ENCODE measurements at regions not wholly inside any gene's neighbourhood (a gene's known extent, or its start where the extent isn't known, plus 50 kb on each side); places are given as distances from the start of the nearest gene placed in this dataset.

GRCh38 chr2:128646091-128646490 is 327.4 kb upstream of the HS6ST1 start:
- intact Hi-C loops (cut with DNase I; ENCODE audit: low total_unique reads): no loop called here
- 94% methylated on average over 9 to 11 of the region's 11 CpGs for WGBS, 2 donors
- H3K36me3 ChIP-seq (ENCODE audit: low read depth, missing control alignments): no peaks in the 10 kb centered on the region
- no peak for DNase-seq
- H3K27me3 ChIP-seq: no peaks in the 10 kb centered on the region
- H3K4me1 ChIP-seq: no peaks in the 10 kb centered on the region
- no peak overlapping the region for H3K27ac ChIP-seq
- H3K4me3 ChIP-seq: no peak overlapping the region
- TF ChIP-seq CTCF (IDR thresholded peaks at IDR 0.05) (no peak), POLR2A (IDR thresholded peaks at IDR 0.05) (no peak)
- H3K9me3 ChIP-seq: no peaks in the 10 kb centered on the region

DNA sequence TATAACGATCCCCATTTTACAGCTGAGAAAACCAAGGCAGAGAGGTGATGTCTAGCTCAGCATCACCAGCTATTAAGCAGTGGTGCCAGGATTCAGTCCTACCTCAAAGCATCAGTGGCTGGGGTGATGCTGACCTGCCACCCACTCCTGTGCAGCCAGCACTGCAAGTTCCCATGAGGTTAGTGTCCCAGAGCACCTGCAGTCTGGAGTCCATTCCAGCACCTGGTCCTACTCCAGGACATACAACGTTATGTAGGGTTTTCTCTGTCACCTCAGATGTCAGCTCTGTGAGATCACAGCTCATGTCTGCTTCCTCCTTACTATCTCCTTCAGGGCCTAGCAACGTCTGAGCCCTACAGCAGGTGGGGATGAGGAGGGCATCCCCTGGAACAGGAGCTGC is 328.0 kb upstream of the HS6ST1 start:
- no peak overlapping the region for H3K4me3 ChIP-seq
- intact Hi-C loops (cut with DNase I; ENCODE audit: low total_unique reads): no loop called here
- TF ChIP-seq CTCF (IDR thresholded peaks at IDR 0.05) (no peak), POLR2A (IDR thresholded peaks at IDR 0.05) (no peak)
- no peaks in the 10 kb centered on the region for H3K4me1 ChIP-seq
- no peak overlapping the region for H3K27ac ChIP-seq
- no peaks in the 10 kb centered on the region for H3K9me3 ChIP-seq
- 84 to 85% methylated on average over 3 of the region's 3 CpGs for WGBS, 2 donors
- no peaks in the 10 kb centered on the region for H3K27me3 ChIP-seq
- H3K36me3 ChIP-seq (ENCODE audit: low read depth, missing control alignments): no peaks in the 10 kb centered on the region
- DNase-seq: peak; percentile 10

DNA sequence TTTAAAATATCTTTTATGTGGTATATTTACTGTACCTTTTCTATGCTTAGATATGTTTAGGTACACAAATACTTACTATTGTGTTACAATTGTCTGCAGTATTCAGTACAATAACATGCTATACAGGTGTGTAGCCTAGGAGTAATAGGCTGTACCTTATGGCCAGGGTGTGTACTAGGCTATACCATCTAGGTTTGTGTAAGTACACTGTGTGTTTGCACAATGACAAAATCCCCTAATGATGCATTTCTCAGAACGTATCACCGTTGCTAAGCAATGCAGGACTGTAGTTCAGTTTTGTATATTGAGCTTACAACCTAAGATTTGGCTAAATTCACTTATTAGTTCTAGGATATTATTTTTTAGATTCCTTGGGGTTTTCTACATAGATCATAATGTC is 332.3 kb upstream of the HS6ST1 start:
- no peak for DNase-seq
- Histone ChIP-seq H3K4me3 (no peak overlapping the region), H3K27ac (no peak overlapping the region), H3K27me3 (no peaks in the 10 kb centered on the region), H3K4me1 (no peaks in the 10 kb centered on the region), H3K36me3 (ENCODE audit: low read depth, missing control alignments) (no peaks in the 10 kb centered on the region), H3K9me3 (no peaks in the 10 kb centered on the region)
- WGBS, 2 donors: 90 to 92% methylated on average over 2 of the region's 2 CpGs
- intact Hi-C loops (cut with DNase I; ENCODE audit: low total_unique reads): no loop called here
- TF ChIP-seq POLR2A (IDR thresholded peaks at IDR 0.05): no peak
- no peak for TF ChIP-seq CTCF (IDR thresholded peaks at IDR 0.05)

GRCh38 chr2:128654408-128654807 is 335.7 kb upstream of the HS6ST1 start:
- WGBS, 2 donors: 70 to 71% methylated on average over 5 of the region's 5 CpGs
- TF ChIP-seq CTCF (IDR thresholded peaks at IDR 0.05): no peak
- TF ChIP-seq POLR2A (IDR thresholded peaks at IDR 0.05): no peak
- H3K9me3 ChIP-seq: no peaks in the 10 kb centered on the region
- H3K27ac ChIP-seq: no peak overlapping the region
- no peak for DNase-seq
- H3K27me3 ChIP-seq: no peaks in the 10 kb centered on the region
- H3K4me1 ChIP-seq: no peaks in the 10 kb centered on the region
- intact Hi-C loops (cut with DNase I; ENCODE audit: low total_unique reads): no loop called here
- H3K36me3 ChIP-seq (ENCODE audit: low read depth, missing control alignments): no peaks in the 10 kb centered on the region
- H3K4me3 ChIP-seq: no peak overlapping the region

GRCh38 chr2:128660836-128661235 is 342.2 kb upstream of the HS6ST1 start:
- WGBS, 2 donors: 93 to 94% methylated on average over 6 of the region's 6 CpGs
- intact Hi-C loops (cut with DNase I; ENCODE audit: low total_unique reads): no loop called here
- H3K4me1 ChIP-seq: no peaks in the 10 kb centered on the region

More at GRCh38 chr2:128660836-128661235, 342.2 kb upstream of the HS6ST1 start:
- no peak overlapping the region for H3K4me3 ChIP-seq
- H3K27ac ChIP-seq: no peak overlapping the region
- no peak for DNase-seq
- H3K9me3 ChIP-seq: no peaks in the 10 kb centered on the region
- TF ChIP-seq CTCF (IDR thresholded peaks at IDR 0.05) (no peak), POLR2A (IDR thresholded peaks at IDR 0.05) (no peak)
- H3K27me3 ChIP-seq: no peaks in the 10 kb centered on the region
- H3K36me3 ChIP-seq (ENCODE audit: low read depth, missing control alignments): no peaks in the 10 kb centered on the region

Data from testis (tissue), 2 donors.